IMR-90 (cell line): ENCODE measurements at regions not wholly inside any gene's neighbourhood (a gene's known extent, or its start where the extent isn't known, plus 50 kb on each side); places are given as distances from the start of the nearest gene placed in this dataset.

Experiments
- ATAC-seq: fragments of 200-7000 bp; cut with Tn5 transposase; 2 replicates; pipeline ENCODE4 v1.9.1; 2020; ENCODE audit warnings: low read depth, mild to moderate bottlenecking, moderate library complexity
- BruUV-seq: library from RNA; stranded (reverse); fragments of 400-500 nt; replicated peaks from 2 replicates; lab custom pipeline; 2021; lab: Mats Ljungman, UMichigan
- CTCF ChIA-PET: fragments of 300-600 bp; formaldehyde crosslinking; extraction: SDS; loops from one replicate; lab custom pipeline; 2021; ENCODE audit warnings: antibody characterized with exemption; lab: Yijun Ruan, JAX
- POLR2A ChIA-PET: fragments of 300-600 bp; sonication (Branson Sonifier 250); formaldehyde crosslinking; loops from one replicate; lab custom pipeline; 2022; ENCODE audit warnings: antibody characterized with exemption; ENCODE audit not compliant: unreplicated experiment; lab: Charles Lee
- DNase-seq: peaks from one replicate; pipeline ENCODE4 v3.0.0; 2013
- H2AFZ ChIP-seq: replicated peaks from 2 replicates; pipeline ENCODE3; 2013; ENCODE audit warnings: low read length, mild to moderate bottlenecking; ENCODE audit not compliant: poor library complexity
- H2AK5ac ChIP-seq: 2 replicates; pipeline ENCODE4 v1.6.1; 2013; ENCODE audit warnings: low read depth, low read length, inconsistent platforms
- H2AK9ac ChIP-seq: replicated peaks from 2 replicates; pipeline ENCODE3; 2013; ENCODE audit warnings: mild to moderate bottlenecking, low read depth, low read length, moderate library complexity; ENCODE audit not compliant: poor library complexity
- H2BK120ac ChIP-seq: 2 replicates; pipeline ENCODE4 v1.6.1; 2013; ENCODE audit warnings: low read depth, low read length, inconsistent platforms
- H2BK15ac ChIP-seq: 3 replicates; pipeline ENCODE4 v1.6.1; 2013; ENCODE audit warnings: low read depth, low read length, inconsistent platforms
- H2BK20ac ChIP-seq: 2 replicates; pipeline ENCODE4 v1.6.1; 2013; ENCODE audit warnings: low read depth, mild to moderate bottlenecking, inconsistent platforms, low read length, moderate library complexity
- H2BK5ac ChIP-seq: 2 replicates; pipeline ENCODE4 v1.6.1; 2013; ENCODE audit warnings: mild to moderate bottlenecking, low read depth, low read length, inconsistent platforms; ENCODE audit not compliant: poor library complexity, severe bottlenecking
- H3K14ac ChIP-seq: replicated peaks from 2 replicates; pipeline ENCODE4 v1.6.1; 2013; ENCODE audit warnings: low read depth, low read length, inconsistent platforms
- H3K18ac ChIP-seq: 2 replicates; pipeline ENCODE4 v1.6.1; 2013; ENCODE audit warnings: low read depth, low read length, control low read depth
- H3K23ac ChIP-seq: 2 replicates; pipeline ENCODE4 v1.6.1; 2013; ENCODE audit warnings: low read depth, low read length, inconsistent platforms
- H3K27ac ChIP-seq: 2 replicates; pipeline ENCODE4 v1.5.1; 2013; ENCODE audit warnings: mild to moderate bottlenecking, control low read depth, low read length; ENCODE audit not compliant: insufficient read depth
- H3K27me3 ChIP-seq: 2 replicates; pipeline ENCODE4 v1.6.1; 2013; ENCODE audit warnings: low read length; ENCODE audit not compliant: control insufficient read depth, insufficient read depth
- H3K36me3 ChIP-seq: 2 replicates; pipeline ENCODE4 v1.6.1; 2013; ENCODE audit warnings: low read length, mixed read lengths; ENCODE audit not compliant: control insufficient read depth, insufficient read depth
- H3K4ac ChIP-seq: 2 replicates; pipeline ENCODE4 v1.6.1; 2013; ENCODE audit warnings: low read depth, low read length, inconsistent platforms
- H3K4me1 ChIP-seq: 2 replicates; pipeline ENCODE4 v1.6.1; 2013; ENCODE audit warnings: low read length, mixed read lengths; ENCODE audit not compliant: control insufficient read depth, insufficient read depth
- H3K4me2 ChIP-seq: 2 replicates; pipeline ENCODE4 v1.6.1; 2013; ENCODE audit warnings: low read depth, mild to moderate bottlenecking, control low read depth, low read length, moderate library complexity
- H3K4me3 ChIP-seq: 2 replicates; pipeline ENCODE4 v1.5.1; 2013; ENCODE audit warnings: low read depth, mild to moderate bottlenecking, control low read depth, low read length, moderate library complexity; ENCODE audit not compliant: insufficient read depth
- H3K56ac ChIP-seq: 2 replicates; pipeline ENCODE4 v1.6.1; 2013; ENCODE audit warnings: low read length, inconsistent platforms; ENCODE audit not compliant: insufficient read depth; ENCODE audit errors: extremely low read depth
- H3K79me1 ChIP-seq, 2 experiments: 2 replicates each; pipeline ENCODE4 v1.6.1; 2013; ENCODE audit warnings: low read length in 2 of 2, inconsistent platforms in 1 of 2, low read depth in 1 of 2
- H3K9ac ChIP-seq: 2 replicates; pipeline ENCODE4 v1.6.1; 2013; ENCODE audit warnings: low read depth, low read length, control low read depth
- H3K9me1 ChIP-seq: 2 replicates; pipeline ENCODE4 v1.6.1; 2013; ENCODE audit warnings: low read length, inconsistent platforms; ENCODE audit not compliant: insufficient read depth
- H3K9me3 ChIP-seq: 2 replicates; pipeline ENCODE4 v1.6.1; 2013; ENCODE audit warnings: low read length; ENCODE audit not compliant: control insufficient read depth, insufficient read depth
- H4K20me1 ChIP-seq: 2 replicates; pipeline ENCODE4 v1.6.1; 2013; ENCODE audit warnings: low read length, inconsistent platforms; ENCODE audit not compliant: insufficient read depth
- H4K5ac ChIP-seq: 2 replicates; pipeline ENCODE4 v1.6.1; 2013; ENCODE audit warnings: mild to moderate bottlenecking, low read depth, low read length, control low read depth
- H4K8ac ChIP-seq, 2 experiments: 2 replicates each; pipeline ENCODE4 v1.6.1; 2013; ENCODE audit warnings: low read depth in 2 of 2, low read length in 2 of 2, control low read depth in 1 of 2, inconsistent platforms in 1 of 2
- H4K91ac ChIP-seq: 2 replicates; pipeline ENCODE4 v1.6.1; 2013; ENCODE audit warnings: low read depth, low read length, inconsistent platforms; ENCODE audit not compliant: insufficient read depth
- FOS ChIP-seq: fragments of 150-350 bp; IDR thresholded peaks from 2 replicates; pipeline ENCODE4 v1.6.1; 2016; ENCODE audit warnings: low read depth, low read length
- WGBS, 2 experiments: methylation state at CpG; one replicate each; pipeline versions ENCODE4 v1.1.5 to v1.1.7; 2013; ENCODE audit warnings: missing lambda C conversion rate in 2 of 2; ENCODE audit not compliant: insufficient read length in 1 of 2; ENCODE audit errors: extremely low coverage in 2 of 2; 5-methylcytosine and 5-hydroxymethylcytosine counted together
- dilution Hi-C: fragments of 300-500 bp; cut with HindIII; formaldehyde crosslinking; loops from one replicate; pipeline ENCODE4 v1.14.3; 2018; ENCODE audit warnings: low sequenced_read_pairs; ENCODE audit not compliant: unreplicated experiment
- in situ Hi-C: fragments of 300-500 bp; cut with MboI; formaldehyde crosslinking; loops from 3 replicates; pipeline ENCODE4 v1.14.3; 2019; ENCODE audit warnings: low sequenced_read_pairs, inconsistent platforms, mixed read lengths
- intact Hi-C: fragments of 100-400 bp; cut with micrococcal nuclease; formaldehyde crosslinking; loops from 2 replicates; pipeline ENCODE4 v1.10.0; 2022

DNA sequence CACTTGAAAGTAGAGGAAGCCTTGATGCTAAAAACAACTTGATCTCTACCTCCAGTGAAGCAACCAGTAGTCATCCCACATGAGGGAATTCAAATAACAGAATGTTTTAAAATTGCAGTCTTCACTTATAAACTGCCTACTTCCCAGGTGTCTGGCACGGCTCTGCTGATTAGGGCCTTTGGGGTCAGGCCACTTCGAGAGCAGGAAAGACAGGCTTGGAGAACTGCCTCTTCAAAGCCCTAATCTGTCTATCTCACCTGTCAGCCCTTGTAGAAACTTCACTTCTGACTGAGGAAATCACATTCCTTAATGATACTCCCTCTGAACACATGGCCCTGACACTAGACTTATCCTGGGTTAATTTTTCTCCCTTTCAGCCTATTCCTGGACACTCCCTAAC is 458.6 kb downstream of the TENT5A start:
- Histone ChIP-seq H3K27me3 (no peaks in the 10 kb centered on the region), H3K9me3 (no peaks in the 10 kb centered on the region), H4K5ac (no peak overlapping the region), H2BK20ac (no peak overlapping the region), H4K20me1 (no peaks in the 10 kb centered on the region), H2AK5ac (no peak overlapping the region), H3K9ac (no peak overlapping the region), H2AK9ac (no peak overlapping the region), H4K8ac (no peak overlapping the region), H3K23ac (no peak overlapping the region), H2AFZ (no peak overlapping the region), H4K91ac (no peak overlapping the region), H2BK120ac (no peak overlapping the region), H3K14ac (no peak overlapping the region), H2BK5ac (no peak overlapping the region), H3K27ac (no peak overlapping the region), H3K79me1 (no peaks in the 10 kb centered on the region), H3K4ac (no peak overlapping the region), H3K4me1 (no peaks in the 10 kb centered on the region), H3K9me1 (no peaks in the 10 kb centered on the region), H3K56ac (no peak overlapping the region), H2BK15ac (no peak overlapping the region), H3K4me2 (no peak overlapping the region), H3K18ac (no peak overlapping the region), H3K36me3 (no peaks in the 10 kb centered on the region), H3K4me3 (no peak overlapping the region)
- in situ Hi-C loops (no loop called here), intact Hi-C loops (no loop called here), dilution Hi-C loops (no loop called here)
- DNase-seq (no peak), ATAC-seq (no peak)
- CTCF ChIA-PET: no interaction called here
- BruUV-seq: no TSS peak
- POLR2A ChIA-PET: no interaction called here
- TF ChIP-seq FOS: no peak
- WGBS, 2 experiments: 0% methylated on average over 2 of the region's 2 CpGs; no CpG with 5 or more reads in 1 of the 2 experiments
